GF-D8 (cell line): ENCODE measurements at regions not wholly inside any gene's neighbourhood (a gene's known extent, or its start where the extent isn't known, plus 50 kb on each side); places are given as distances from the start of the nearest gene placed in this dataset.
"Not testable (repeated sequence)": the region's sequence is repeated elsewhere in the genome, so short reads cannot be mapped to it uniquely, and the experiment has no call there.

ENCODE experiments used
- DNase-seq: peaks from one replicate; lab custom pipeline; 2025; lab: John Stamatoyannopoulos, UW

GRCh38 chr2:90069290-90069894 is 1377.9 kb downstream of the RPIA start:
- DNase-seq, result no peak

DNA sequence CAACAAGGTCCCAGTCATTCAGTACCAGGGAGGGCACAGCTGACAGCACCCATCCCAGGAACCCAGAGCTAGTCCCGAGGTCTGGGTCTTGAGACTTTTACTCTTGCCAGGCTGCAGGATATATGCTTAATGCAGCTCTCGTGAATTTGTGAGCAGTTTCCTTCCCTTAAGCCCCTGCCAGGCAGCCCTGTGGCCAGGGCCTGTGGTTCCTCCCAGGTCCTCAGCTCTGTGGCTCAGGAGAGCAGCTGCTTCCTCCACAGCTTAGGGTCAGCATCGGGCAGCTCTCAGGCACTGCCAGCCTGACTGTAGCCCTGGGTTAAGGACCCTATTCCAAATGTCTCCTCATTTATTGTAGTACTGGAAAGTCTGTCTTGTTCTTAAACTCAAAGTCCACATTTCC is 1384.8 kb downstream of the RPIA start:
- DNase-seq, result no peak

GRCh38 chr2:90077948-90078347 is 1386.5 kb downstream of the RPIA start:
- DNase-seq, result no peak

- no peak for DNase-seq
These were observed 1387.9 kb downstream of the RPIA start for GRCh38 chr2:90079374-90079773.

DNA sequence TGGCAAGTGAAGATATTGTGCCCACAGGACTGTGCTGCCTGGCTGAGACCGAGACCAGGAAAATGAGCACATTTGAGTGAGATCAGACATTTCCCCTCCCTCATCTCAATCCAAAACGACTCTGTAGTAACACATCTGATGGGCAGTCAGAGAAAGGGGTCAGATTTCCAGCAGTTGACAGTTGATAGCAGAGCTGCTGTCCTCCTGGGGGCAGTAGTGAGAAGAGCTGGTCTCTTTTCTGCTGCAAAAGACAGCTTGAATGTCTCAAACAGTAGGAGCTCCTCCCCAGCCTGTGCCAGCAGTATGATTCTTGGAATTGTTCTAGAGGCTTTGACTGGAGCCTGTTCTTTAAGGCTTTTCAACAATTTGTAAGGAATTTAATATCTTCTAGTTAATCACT is 1396.3 kb downstream of the RPIA start:
- DNase-seq, result not testable (repeated sequence)

- not testable (repeated sequence) for DNase-seq
These were observed 1402.2 kb downstream of the RPIA start for GRCh38 chr2:90093571-90094270.

DNA sequence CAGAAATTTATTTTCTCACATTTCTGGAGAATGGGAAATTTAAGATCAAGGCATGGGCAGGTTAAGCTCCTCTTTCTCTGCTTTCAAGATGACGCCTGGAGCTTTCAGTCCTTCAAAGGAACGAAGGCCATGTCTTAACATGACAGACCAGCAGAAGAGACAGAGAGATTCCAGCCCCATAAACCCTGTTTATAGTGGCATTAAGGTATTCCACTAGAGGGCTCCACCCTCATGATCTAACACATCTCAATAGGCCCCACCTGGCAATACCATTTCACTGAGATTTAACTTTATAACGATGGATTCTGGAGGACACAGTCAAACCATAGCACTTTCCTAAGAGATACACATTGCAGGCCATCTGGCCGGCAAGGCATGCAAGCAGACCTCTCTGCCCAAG is 1406.1 kb downstream of the RPIA start:
- not testable (repeated sequence) for DNase-seq

DNA sequence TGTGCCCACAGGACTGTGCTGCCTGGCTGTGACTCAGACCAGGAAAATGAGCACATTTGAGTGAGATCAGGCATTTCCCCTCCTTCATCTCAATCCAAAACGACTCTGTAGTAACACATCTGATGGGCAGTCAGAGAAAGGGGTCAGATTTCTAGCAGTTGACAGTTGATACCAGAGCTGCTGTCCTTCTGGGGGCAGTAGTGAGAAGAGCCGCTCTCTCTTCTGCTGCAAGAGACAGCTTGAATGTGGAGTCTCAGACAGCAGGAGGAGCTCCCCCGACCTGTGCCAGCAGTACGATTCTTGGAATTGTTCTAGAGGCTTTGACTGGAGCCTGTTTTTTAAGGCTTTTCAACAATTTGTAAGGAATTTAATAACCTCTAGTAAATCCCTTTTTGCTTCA is 1413.7 kb downstream of the RPIA start:
- not testable (repeated sequence) for DNase-seq

GRCh38 chr2:90123409-90123808 is 1431.9 kb downstream of the RPIA start:
- DNase-seq, result not testable (repeated sequence)

DNA sequence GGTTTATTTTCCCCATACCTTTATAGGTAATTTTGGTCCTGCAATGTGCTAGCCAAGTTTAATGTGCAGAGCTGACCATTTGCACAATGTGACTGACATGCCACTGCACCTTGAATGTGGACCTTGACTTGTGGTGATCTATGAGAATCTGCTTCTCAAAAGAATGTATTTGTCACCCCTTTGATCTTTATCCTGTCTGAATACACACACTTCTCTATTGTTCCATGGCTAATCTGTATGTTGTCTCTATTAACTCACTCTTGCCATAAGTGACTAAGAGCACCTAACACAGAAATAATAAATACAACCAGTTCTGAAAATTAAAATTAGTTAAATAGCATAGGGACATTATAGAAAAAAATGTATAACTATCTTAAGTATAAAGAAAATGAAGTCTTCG is 1447.6 kb downstream of the RPIA start:
- not testable (repeated sequence) for DNase-seq

GRCh38 chr2:90141558-90141957 is 1450.1 kb downstream of the RPIA start:
- not testable (repeated sequence) for DNase-seq

DNA sequence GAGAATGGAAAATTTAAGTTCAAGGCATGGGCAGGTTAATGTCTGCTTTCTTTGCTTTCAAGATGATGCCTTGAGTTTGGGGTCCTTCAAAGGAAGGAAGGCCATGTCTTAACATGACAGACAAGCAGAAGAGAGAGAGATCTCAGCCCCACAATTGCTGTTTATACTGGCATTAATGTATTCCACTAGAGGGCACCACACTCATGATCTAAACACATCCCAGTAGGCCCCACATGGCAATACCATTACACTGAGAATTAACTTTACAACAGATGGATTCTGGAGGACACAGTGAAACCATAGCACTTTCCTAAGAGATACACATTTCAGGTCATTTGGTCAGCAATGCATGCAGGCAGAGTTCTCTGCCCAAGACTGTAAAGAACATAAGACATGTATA is 1460.3 kb downstream of the RPIA start:
- DNase-seq, result not testable (repeated sequence)

DNA sequence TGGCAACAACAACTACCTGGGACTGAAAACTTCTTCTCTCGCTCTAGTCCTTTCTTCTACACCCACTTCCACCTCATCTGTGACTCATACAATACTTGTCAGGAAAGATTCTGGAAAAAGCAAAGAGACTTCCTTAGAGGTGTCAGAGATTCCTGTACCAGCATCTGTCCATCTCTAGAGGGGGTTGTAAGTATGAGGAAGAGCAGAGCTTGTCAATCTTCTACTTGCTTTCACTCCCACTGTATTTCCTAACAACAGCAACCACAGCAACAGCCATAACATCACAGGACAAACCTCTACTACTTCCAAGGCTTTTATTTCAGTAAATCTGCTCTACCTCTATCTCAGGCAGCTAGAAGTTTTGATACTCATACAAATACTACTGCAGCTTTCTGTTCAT is 1479.5 kb downstream of the RPIA start:
- DNase-seq, result not testable (repeated sequence)

DNA sequence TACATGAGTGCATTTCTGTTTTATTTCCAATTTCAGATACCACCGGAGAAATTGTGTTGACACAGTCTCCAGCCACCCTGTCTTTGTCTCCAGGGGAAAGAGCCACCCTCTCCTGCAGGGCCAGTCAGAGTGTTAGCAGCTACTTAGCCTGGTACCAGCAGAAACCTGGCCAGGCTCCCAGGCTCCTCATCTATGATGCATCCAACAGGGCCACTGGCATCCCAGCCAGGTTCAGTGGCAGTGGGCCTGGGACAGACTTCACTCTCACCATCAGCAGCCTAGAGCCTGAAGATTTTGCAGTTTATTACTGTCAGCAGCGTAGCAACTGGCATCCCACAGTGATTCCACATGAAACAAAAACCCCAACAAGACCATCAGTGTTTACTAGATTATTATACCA is 1481.6 kb downstream of the RPIA start:
- DNase-seq, result not testable (repeated sequence)

DNA sequence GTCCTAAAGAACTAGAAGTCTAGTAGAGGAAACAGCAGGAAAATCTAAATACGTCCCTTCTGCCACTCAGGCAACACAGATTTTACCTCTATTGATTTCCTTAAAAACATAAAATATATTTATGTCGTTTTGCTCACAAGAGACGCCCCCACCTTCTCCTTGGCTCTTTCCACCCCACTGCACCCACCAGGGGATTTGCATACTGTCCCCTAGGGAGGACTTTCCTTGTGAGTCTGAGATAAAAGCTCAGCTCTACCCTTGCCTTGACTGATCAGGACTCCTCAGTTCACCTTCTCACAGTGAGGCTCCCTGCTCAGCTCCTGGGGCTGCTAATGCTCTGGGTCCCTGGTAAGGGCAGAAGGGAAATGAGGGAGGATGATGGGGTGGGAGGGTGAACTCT is 1488.1 kb downstream of the RPIA start:
- DNase-seq, result not testable (repeated sequence)

DNA sequence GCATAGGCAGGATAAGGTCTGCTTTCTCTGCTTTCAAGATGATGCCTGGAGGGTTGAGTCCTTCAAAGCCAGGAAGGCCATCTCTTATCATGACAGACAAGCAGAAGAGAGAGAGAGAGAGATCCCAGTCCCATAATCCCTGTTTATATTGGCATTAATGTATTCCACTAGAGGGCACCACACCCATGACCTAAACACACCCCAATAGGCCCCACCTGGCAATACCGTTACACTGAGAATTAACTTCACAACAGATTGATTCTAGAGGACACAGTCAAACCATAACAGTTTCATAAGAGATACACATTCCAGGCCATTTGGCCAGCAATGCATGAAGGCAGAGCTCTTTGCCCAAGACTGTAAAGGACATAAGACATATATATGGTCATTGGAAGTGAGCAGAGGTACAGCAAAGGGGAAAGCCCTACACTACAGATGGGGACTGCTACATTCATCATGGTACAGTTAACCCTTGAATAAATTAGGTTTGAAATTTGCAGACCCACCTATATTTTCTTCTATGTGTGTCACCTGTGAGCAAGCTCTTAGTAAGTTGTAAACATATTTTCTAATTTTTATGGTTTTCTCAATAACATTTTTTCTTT is 1516.1 kb downstream of the RPIA start:
- DNase-seq, result no peak

DNA sequence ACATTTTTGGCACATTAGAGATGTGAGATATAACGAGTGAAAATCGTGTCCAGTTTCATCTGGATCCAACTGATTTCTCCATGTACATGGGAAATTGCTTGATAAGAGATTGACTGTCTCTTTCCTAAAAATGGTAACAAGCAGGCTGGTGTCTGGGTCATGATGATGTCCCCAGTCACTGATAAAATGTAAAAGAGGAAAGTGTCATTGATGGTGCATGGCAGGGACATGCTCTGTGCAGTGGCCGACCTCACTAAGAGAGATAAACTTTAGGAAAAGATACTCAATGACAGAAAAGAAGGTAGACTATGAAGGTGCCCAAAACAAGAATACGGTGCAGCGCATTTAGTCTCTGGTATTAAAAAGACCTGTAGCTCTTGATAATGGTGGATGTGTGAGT is 1517.5 kb downstream of the RPIA start:
- no peak for DNase-seq

GRCh38 chr2:90209806-90210205 is 1518.3 kb downstream of the RPIA start:
- no peak for DNase-seq

DNA sequence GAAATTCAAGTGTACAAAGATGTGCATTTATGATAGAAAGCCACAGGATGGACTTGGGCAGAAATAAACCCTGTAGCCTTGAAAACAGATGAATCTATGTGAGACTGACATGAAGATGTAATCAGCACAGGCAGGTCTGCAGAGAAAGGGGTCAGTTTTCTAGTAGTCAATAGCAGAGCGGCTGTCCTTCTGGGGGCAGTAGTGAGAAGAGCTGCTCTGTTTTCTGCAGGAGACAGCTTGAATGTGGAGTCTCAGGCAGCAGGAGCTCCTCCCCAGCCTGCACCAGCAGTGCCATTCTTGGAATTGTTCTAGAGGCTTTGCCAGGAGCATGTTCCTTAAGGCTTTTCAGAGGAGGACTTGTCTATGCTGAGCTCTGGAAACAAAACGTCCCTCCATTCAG is 1524.4 kb downstream of the RPIA start:
- not testable (repeated sequence) for DNase-seq

- DNase-seq, result not testable (repeated sequence)
These were observed 1525.3 kb downstream of the RPIA start for GRCh38 chr2:90216801-90217200.

GRCh38 chr2:90218534-90218933 is 1527.1 kb downstream of the RPIA start:
- not testable (repeated sequence) for DNase-seq

DNA sequence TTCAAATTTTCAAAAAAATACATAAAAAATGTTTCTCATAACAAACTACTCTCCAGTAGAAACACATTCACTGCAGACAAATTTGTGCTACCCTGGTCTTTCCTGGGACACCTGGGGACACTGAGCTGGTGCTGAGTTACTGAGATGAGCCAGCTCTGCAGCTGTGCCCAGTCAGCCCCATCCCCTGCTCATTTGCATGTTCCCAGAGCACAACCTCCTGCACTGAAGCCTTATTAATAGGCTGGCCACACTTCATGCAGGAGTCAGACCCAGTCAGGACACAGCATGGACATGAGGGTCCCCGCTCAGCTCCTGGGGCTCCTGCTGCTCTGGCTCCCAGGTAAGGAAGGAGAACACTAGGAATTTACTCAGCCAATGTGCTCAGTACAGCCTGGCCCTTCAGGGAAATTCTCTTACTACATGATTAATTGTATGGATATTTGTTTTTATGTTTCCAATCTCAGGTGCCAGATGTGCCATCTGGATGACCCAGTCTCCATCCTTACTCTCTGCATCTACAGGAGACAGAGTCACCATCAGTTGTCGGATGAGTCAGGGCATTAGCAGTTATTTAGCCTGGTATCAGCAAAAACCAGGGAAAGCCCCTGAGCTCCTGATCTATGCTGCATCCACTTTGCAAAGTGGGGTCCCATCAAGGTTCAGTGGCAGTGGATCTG is 1529.3 kb downstream of the RPIA start:
- not testable (repeated sequence) for DNase-seq

DNA sequence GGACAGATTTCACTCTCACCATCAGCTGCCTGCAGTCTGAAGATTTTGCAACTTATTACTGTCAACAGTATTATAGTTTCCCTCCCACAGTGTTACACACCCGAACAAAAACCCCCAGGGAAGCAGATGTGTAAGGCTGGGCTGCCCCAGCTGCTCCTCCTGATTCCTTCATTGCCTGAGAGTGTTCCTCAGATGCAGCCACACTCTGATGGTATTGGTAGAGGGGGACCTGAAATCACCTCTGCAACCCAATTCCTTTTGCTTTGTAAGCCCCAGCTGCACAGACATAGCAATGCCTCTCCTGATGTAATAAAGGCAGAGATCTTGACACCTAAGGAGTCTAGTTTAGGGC is 1529.8 kb downstream of the RPIA start:
- DNase-seq, result no peak
